Peyer's patch (tissue), 4 donors: ENCODE measurements at regions not wholly inside any gene's neighbourhood (a gene's known extent, or its start where the extent isn't known, plus 50 kb on each side); places are given as distances from the start of the nearest gene placed in this dataset.

Experiments used
- DNase-seq, 3 donors: peaks; one replicate each; pipeline ENCODE4 v3.0.0-alpha.2; 2017 to 2019
- H3K27ac ChIP-seq, 4 donors: fragments of 200-600 bp; sonication (generic); one replicate each; pipeline ENCODE4 v1.5.1; 2016 to 2019
- H3K27me3 ChIP-seq, 2 donors: fragments of 200-600 bp; sonication (generic); one replicate each; pipeline ENCODE4 v1.5.1; 2019
- H3K36me3 ChIP-seq, 3 donors: fragments of 200-600 bp; sonication (generic); one replicate each; pipeline ENCODE4 v1.5.1; 2016 to 2019
- H3K4me1 ChIP-seq, 4 donors: fragments of 200-600 bp; sonication (generic); one replicate each; pipeline ENCODE4 v1.5.1; 2016 to 2019
- H3K4me3 ChIP-seq, 4 donors: fragments of 200-600 bp; sonication (generic); 1 replicate in 3 of 4; 2 replicates in 1 of 4; pipeline ENCODE4 v1.5.1; 2016 to 2019; ENCODE audit warnings: mild to moderate bottlenecking in 1 of 4
- H3K9me3 ChIP-seq, 4 donors: fragments of 200-600 bp; sonication (generic); one replicate each; pipeline ENCODE4 v1.5.1; 2016 to 2019; ENCODE audit warnings: mild to moderate bottlenecking in 1 of 4
- POLR2A ChIP-seq, 2 donors: fragments of 450-650 bp; IDR thresholded peaks; one replicate each; pipeline ENCODE4 v1.5.1; 2017; ENCODE audit warnings: antibody characterized with exemption in 2 of 2, mild to moderate bottlenecking in 2 of 2, moderate library complexity in 2 of 2
- TF ChIP-seq, protein P1 (sequence below), 6 experiments: fragments of 450-650 bp in 4 of 6; fragments of 200-600 bp in 2 of 6; sonication (generic) in 1 of 6; IDR thresholded peaks; one replicate each; pipeline ENCODE4 v1.5.1; 2017 to 2019; ENCODE audit warnings: antibody characterized with exemption in 6 of 6, mild to moderate bottlenecking in 3 of 6, moderate library complexity in 1 of 6

- Histone ChIP-seq H3K36me3 (peaks cover 0 to 45% (median 0%) of the 10 kb centered on the region in 3 donors), H3K4me3 (no peak overlapping the region), H3K4me1 (peaks cover 0 to 15% (median 10%) of the 10 kb centered on the region in 4 donors), H3K27ac (peak overlapping the region in 1 of 4 donors; percentile 43), H3K9me3 (no peaks in the 10 kb centered on the region), H3K27me3 (no peaks in the 10 kb centered on the region)
- DNase-seq, result peak in 2 of 3 donors; percentile 2 to 23
- TF ChIP-seq POLR2A (IDR thresholded peaks at IDR 0.05), result no peak
- TF ChIP-seq, protein P1, sequence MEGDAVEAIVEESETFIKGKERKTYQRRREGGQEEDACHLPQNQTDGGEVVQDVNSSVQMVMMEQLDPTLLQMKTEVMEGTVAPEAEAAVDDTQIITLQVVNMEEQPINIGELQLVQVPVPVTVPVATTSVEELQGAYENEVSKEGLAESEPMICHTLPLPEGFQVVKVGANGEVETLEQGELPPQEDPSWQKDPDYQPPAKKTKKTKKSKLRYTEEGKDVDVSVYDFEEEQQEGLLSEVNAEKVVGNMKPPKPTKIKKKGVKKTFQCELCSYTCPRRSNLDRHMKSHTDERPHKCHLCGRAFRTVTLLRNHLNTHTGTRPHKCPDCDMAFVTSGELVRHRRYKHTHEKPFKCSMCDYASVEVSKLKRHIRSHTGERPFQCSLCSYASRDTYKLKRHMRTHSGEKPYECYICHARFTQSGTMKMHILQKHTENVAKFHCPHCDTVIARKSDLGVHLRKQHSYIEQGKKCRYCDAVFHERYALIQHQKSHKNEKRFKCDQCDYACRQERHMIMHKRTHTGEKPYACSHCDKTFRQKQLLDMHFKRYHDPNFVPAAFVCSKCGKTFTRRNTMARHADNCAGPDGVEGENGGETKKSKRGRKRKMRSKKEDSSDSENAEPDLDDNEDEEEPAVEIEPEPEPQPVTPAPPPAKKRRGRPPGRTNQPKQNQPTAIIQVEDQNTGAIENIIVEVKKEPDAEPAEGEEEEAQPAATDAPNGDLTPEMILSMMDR (IDR thresholded peaks at IDR 0.05), result no peak
These were observed 124.2 kb upstream of the ZNF746 start for GRCh38 chr7:149621776-149622175.

GRCh38 chr7:149620961-149621360, 123.4 kb upstream of the ZNF746 start:
- DNase-seq, result peak; percentile 34 to 78 (median 77)

GRCh38 chr7:149616898-149617297, 119.3 kb upstream of the ZNF746 start:
- no peak for TF ChIP-seq POLR2A (IDR thresholded peaks at IDR 0.05)
- TF ChIP-seq, protein P1 (IDR thresholded peaks at IDR 0.05), result no peak
- Histone ChIP-seq H3K27ac (no peak overlapping the region), H3K9me3 (no peaks in the 10 kb centered on the region), H3K36me3 (peaks cover 0 to 94% (median 0%) of the 10 kb centered on the region in 3 donors), H3K4me3 (no peak overlapping the region), H3K27me3 (no peaks in the 10 kb centered on the region), H3K4me1 (peaks cover 0 to 3% (median 0%) of the 10 kb centered on the region in 4 donors)
- peak in 1 of 3 donors; percentile 33 for DNase-seq

More at GRCh38 chr7:149620961-149621360, 123.4 kb upstream of the ZNF746 start:
- no peak overlapping the region for H3K4me3 ChIP-seq
- H3K36me3 ChIP-seq, result peaks cover 0 to 53% (median 0%) of the 10 kb centered on the region in 3 donors
- TF ChIP-seq, protein P1 (IDR thresholded peaks at IDR 0.05), result no peak
- no peak for TF ChIP-seq POLR2A (IDR thresholded peaks at IDR 0.05)
- H3K9me3 ChIP-seq, result no peaks in the 10 kb centered on the region
- H3K4me1 ChIP-seq, result peaks cover 0 to 15% (median 10%) of the 10 kb centered on the region in 4 donors
- no peaks in the 10 kb centered on the region for H3K27me3 ChIP-seq
- no peak overlapping the region for H3K27ac ChIP-seq

DNA sequence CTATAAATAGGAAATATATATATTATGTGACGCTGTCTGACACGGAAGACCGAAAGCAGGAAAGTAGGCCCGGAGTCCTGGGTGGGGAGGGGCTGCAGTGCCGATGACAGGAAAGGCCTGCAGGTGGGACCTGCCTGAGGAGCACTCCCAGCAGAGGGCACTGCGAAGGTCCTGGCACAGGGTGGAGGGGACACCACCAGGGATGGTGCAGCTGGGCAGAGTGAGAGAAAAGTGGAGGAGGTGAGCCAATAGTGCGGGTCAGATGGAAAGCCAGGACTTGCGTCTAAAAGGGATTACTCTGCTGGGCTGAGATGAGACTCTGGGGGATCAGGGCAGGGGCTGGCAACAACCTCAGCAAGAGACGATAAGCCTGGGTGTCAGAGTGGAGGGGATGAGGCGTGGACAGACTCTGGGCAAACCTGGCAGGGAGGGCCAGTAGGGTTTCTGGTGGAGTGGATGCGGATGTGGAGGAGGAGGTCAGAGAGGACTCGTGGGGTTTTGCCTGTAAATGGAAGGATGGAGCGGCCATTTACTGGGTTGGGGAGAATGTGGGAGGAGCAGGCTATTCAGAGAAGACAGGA, 118.2 kb upstream of the ZNF746 start:
- DNase-seq, result no peak
- H3K4me1 ChIP-seq, result no peaks in the 10 kb centered on the region
- no peaks in the 10 kb centered on the region for H3K9me3 ChIP-seq
- peaks cover 0 to 100% (median 0%) of the 10 kb centered on the region in 3 donors for H3K36me3 ChIP-seq
- H3K4me3 ChIP-seq, result no peak overlapping the region
- H3K27me3 ChIP-seq, result no peaks in the 10 kb centered on the region
- H3K27ac ChIP-seq, result no peak overlapping the region
- TF ChIP-seq, protein P1 (IDR thresholded peaks at IDR 0.05), result no peak
- TF ChIP-seq POLR2A (IDR thresholded peaks at IDR 0.05), result no peak

GRCh38 chr7:149610441-149611011, 112.9 kb upstream of the ZNF746 start:
- no peaks in the 10 kb centered on the region for H3K27me3 ChIP-seq
- peaks cover 0 to 84% (median 0%) of the 10 kb centered on the region in 3 donors for H3K36me3 ChIP-seq
- no peak for DNase-seq
- H3K4me1 ChIP-seq, result no peaks in the 10 kb centered on the region
- no peak overlapping the region for H3K4me3 ChIP-seq
- H3K27ac ChIP-seq, result no peak overlapping the region
- TF ChIP-seq, protein P1 (IDR thresholded peaks at IDR 0.05), result no peak
- no peak for TF ChIP-seq POLR2A (IDR thresholded peaks at IDR 0.05)
- no peaks in the 10 kb centered on the region for H3K9me3 ChIP-seq
